Caco-2 (cell line): ENCODE measurements at regions not wholly inside any gene's neighbourhood (a gene's known extent, or its start where the extent isn't known, plus 50 kb on each side); places are given as distances from the start of the nearest gene placed in this dataset.

Source experiments
- BruUV-seq: library from RNA; stranded (reverse); fragments of 400-500 nt; replicated peaks from 2 replicates; lab custom pipeline; 2021; lab: Mats Ljungman, UMichigan
- CTCF ChIA-PET: fragments of 300-600 bp; sonication (Branson Sonifier 250); formaldehyde crosslinking; loops from one replicate; lab custom pipeline; 2022; ENCODE audit warnings: antibody characterized with exemption; lab: Charles Lee
- POLR2A ChIA-PET: fragments of 300-600 bp; sonication (Branson Sonifier 250); formaldehyde crosslinking; loops from one replicate; lab custom pipeline; 2022; ENCODE audit warnings: antibody characterized with exemption; lab: Charles Lee
- DNase-seq, 2 experiments: peaks; one replicate each; pipeline versions ENCODE4 v3.0.0 to v3.0.0-alpha.2; 2020 to 2022
- H3K27me3 ChIP-seq: replicated peaks from 2 replicates; pipeline ENCODE4 v1.6.0; 2011; ENCODE audit warnings: low read length; ENCODE audit not compliant: control insufficient read depth, insufficient read depth
- H3K36me3 ChIP-seq: 2 replicates; pipeline ENCODE4 v1.5.1; 2011; ENCODE audit warnings: low read length; ENCODE audit not compliant: control insufficient read depth, insufficient read depth
- H3K4me1 ChIP-seq: fragments of 250-450 bp; sonication (Bioruptor Pico); 2 replicates; pipeline ENCODE4 v1.5.1; 2020; ENCODE audit warnings: mild to moderate bottlenecking
- H3K4me3 ChIP-seq: 2 replicates; pipeline ENCODE4 v1.5.1; 2011; ENCODE audit warnings: low read depth, mild to moderate bottlenecking, control low read depth, low read length
- H3K9me3 ChIP-seq: fragments of 250-450 bp; sonication (Bioruptor Pico); 2 replicates; pipeline ENCODE4 v1.5.1; 2020; ENCODE audit warnings: mild to moderate bottlenecking, moderate library complexity
- H3K27ac Mint-ChIP-seq: one replicate; pipeline ENCODE4 v1.8.0; 2022; ENCODE audit warnings: mixed read lengths; ENCODE audit not compliant: unreplicated experiment
- H3K27me3 Mint-ChIP-seq: one replicate; pipeline ENCODE4 v1.8.0; 2022; ENCODE audit warnings: mixed read lengths; ENCODE audit not compliant: insufficient read depth, unreplicated experiment
- H3K36me3 Mint-ChIP-seq: one replicate; pipeline ENCODE4 v1.8.0; 2022; ENCODE audit warnings: mild to moderate bottlenecking, mixed read lengths; ENCODE audit not compliant: insufficient read depth, unreplicated experiment
- H3K4me1 Mint-ChIP-seq: one replicate; pipeline ENCODE4 v1.8.0; 2022; ENCODE audit warnings: low read depth, mixed read lengths; ENCODE audit not compliant: unreplicated experiment
- H3K4me3 Mint-ChIP-seq: one replicate; pipeline ENCODE4 v1.8.0; 2022; ENCODE audit warnings: mild to moderate bottlenecking, moderate library complexity, mixed read lengths; ENCODE audit not compliant: unreplicated experiment
- H3K9me3 Mint-ChIP-seq: one replicate; pipeline ENCODE4 v1.8.0; 2022; ENCODE audit warnings: mixed read lengths; ENCODE audit not compliant: unreplicated experiment
- CTCF ChIP-seq, 2 experiments: fragments of 200-600 bp in 1 of 2; IDR thresholded peaks; 1 replicate in 1 of 2; 2 replicates in 1 of 2; pipeline versions ENCODE4 v1.5.1 to v1.8.0; 2011 to 2022; ENCODE audit warnings: antibody characterized with exemption in 1 of 2, control low read depth in 1 of 2, inconsistent platforms in 1 of 2, low read depth in 1 of 2, low read length in 1 of 2, mild to moderate bottlenecking in 1 of 2, moderate library complexity in 1 of 2; ENCODE audit not compliant: insufficient read depth in 1 of 2, severe bottlenecking in 1 of 2, unreplicated experiment in 1 of 2
- intact Hi-C: fragments of 100-400 bp; cut with micrococcal nuclease; formaldehyde crosslinking; loops from one replicate; pipeline ENCODE4 v1.10.0; 2022; ENCODE audit not compliant: unreplicated experiment

- Mint-ChIP-seq H3K27me3 (no peaks in the 10 kb centered on the region), H3K36me3 (no peaks in the 10 kb centered on the region), H3K4me1 (peaks cover 19% of the 10 kb centered on the region), H3K27ac (no peak overlapping the region), H3K4me3 (no peak overlapping the region), H3K9me3 (peaks cover 19% of the 10 kb centered on the region)
- intact Hi-C loops = loop anchor here (1.0 to 5.0 kb wide), 6 partner anchors 12 to 377 kb away; no protein-coding TSS in a partner anchor
- no TSS peak for BruUV-seq
- DNase-seq = no peak
- Histone ChIP-seq H3K36me3 (no peaks in the 10 kb centered on the region), H3K27me3 (no peaks in the 10 kb centered on the region), H3K9me3 (no peaks in the 10 kb centered on the region), H3K4me1 (peaks cover 24% of the 10 kb centered on the region), H3K4me3 (no peak overlapping the region)
- ChIA-PET CTCF (no interaction called here), POLR2A (no interaction called here)
- no peak for TF ChIP-seq CTCF (IDR thresholded peaks at IDR 0.05; ENCODE audit: insufficient read depth in 1 of 2, low read depth in 1 of 2, low read length in 1 of 2, severe bottlenecking in 1 of 2, unreplicated experiment in 1 of 2)
These were observed 479.7 kb downstream of the CETN3 start for GRCh38 chr5:89929834-89930233.

GRCh38 chr5:89929173-89929572 lies 480.4 kb downstream of the CETN3 start:
- Histone ChIP-seq H3K9me3 (no peaks in the 10 kb centered on the region), H3K4me3 (no peak overlapping the region), H3K4me1 (peaks cover 24% of the 10 kb centered on the region), H3K27me3 (no peaks in the 10 kb centered on the region), H3K36me3 (no peaks in the 10 kb centered on the region)
- peak in 1 of 2 experiments; percentile 29 for DNase-seq
- H3K27me3 Mint-ChIP-seq = no peaks in the 10 kb centered on the region
- CTCF ChIA-PET = no interaction called here
- intact Hi-C loops = loop anchor here (1.0 to 2.0 kb wide), 2 partner anchors 236 to 336 kb away; no protein-coding TSS in a partner anchor
- H3K9me3 Mint-ChIP-seq = peaks cover 12% of the 10 kb centered on the region
- no TSS peak for BruUV-seq
- POLR2A ChIA-PET = no interaction called here
- H3K4me3 Mint-ChIP-seq = no peak overlapping the region
- no peaks in the 10 kb centered on the region for H3K36me3 Mint-ChIP-seq
- TF ChIP-seq CTCF (IDR thresholded peaks at IDR 0.05; ENCODE audit: insufficient read depth in 1 of 2, low read depth in 1 of 2, low read length in 1 of 2, severe bottlenecking in 1 of 2, unreplicated experiment in 1 of 2) = no peak
- H3K27ac Mint-ChIP-seq = no peak overlapping the region
- peaks cover 19% of the 10 kb centered on the region for H3K4me1 Mint-ChIP-seq

- no peaks in the 10 kb centered on the region for H3K9me3 Mint-ChIP-seq
- H3K36me3 Mint-ChIP-seq = no peaks in the 10 kb centered on the region
- DNase-seq = no peak
- H3K4me3 Mint-ChIP-seq = no peak overlapping the region
- Histone ChIP-seq H3K9me3 (no peaks in the 10 kb centered on the region), H3K4me3 (no peak overlapping the region), H3K36me3 (no peaks in the 10 kb centered on the region), H3K27me3 (no peaks in the 10 kb centered on the region), H3K4me1 (peaks cover 18% of the 10 kb centered on the region)
- no TSS peak for BruUV-seq
- H3K27ac Mint-ChIP-seq = no peak overlapping the region
- ChIA-PET CTCF (no interaction called here), POLR2A (no interaction called here)
- no peak for TF ChIP-seq CTCF (IDR thresholded peaks at IDR 0.05; ENCODE audit: insufficient read depth in 1 of 2, low read depth in 1 of 2, low read length in 1 of 2, severe bottlenecking in 1 of 2, unreplicated experiment in 1 of 2)
- intact Hi-C loops = no loop called here
- H3K27me3 Mint-ChIP-seq = no peaks in the 10 kb centered on the region
- peaks cover 8% of the 10 kb centered on the region for H3K4me1 Mint-ChIP-seq
These were observed 487.4 kb downstream of the CETN3 start for GRCh38 chr5:89922161-89922560.
